ENCODE measurements at regions not wholly inside any gene's neighbourhood (a gene's known extent, or its start where the extent isn't known, plus 50 kb on each side); places are given as distances from the start of the nearest gene placed in this dataset.

DNA sequence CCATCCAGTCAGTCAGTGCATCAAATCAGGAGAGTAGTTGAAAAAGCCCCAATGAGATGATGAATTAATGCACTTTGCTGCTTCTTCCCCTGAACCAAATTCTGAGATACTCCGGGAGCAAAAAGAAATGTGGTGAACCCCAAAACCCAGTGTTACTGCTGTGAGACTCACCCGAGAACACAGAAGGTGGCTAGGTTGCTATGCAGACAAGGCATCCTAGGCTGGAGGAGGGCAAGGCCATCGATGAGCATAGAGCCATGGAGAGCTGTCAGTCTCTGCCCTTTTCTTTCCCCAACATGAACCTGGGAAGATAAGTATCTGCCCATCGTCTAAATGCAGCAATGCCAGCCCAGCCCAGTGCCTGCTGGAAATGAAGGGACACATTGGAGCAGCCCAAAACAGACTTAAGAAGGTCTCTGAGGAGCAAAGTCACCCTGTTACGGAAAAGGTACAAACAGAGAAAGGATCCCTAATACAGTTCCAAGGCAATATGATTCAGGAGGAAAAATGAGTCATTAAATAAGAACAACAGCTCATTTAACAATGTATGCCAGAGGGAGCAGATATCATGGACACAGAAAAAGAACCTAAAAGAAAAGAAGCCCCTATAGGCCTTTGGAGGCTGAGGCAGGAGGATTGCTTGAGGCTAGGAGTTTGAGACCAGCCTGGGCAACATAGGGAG lies 272.0 kb downstream of the FOXO1 start:
- 97% methylated on average over 4 of the region's 5 CpGs for WGBS
- no peak for DNase-seq
- Histone ChIP-seq H3K9ac (ENCODE audit: low read length) (no peak overlapping the region), H3K79me1 (replicated peaks; ENCODE audit: low read length, poor library complexity, severe bottlenecking) (no peaks in the 10 kb centered on the region), H3K14ac (ENCODE audit: low read length in 2 of 2) (no peak overlapping the region), H2BK120ac (ENCODE audit: low read depth, low read length) (no peak overlapping the region), H3K18ac (ENCODE audit: low read depth in 1 of 2, low read length in 2 of 2) (no peak overlapping the region), H4K91ac (ENCODE audit: low read length) (no peak overlapping the region), H2AK5ac (ENCODE audit: low read length, severe bottlenecking) (no peak overlapping the region), H3K4me3 (ENCODE audit: insufficient read depth in 1 of 2, low read depth in 1 of 2, low read length in 2 of 2) (no peak overlapping the region), H3K4me1 (ENCODE audit: control insufficient read depth, insufficient read depth, low read depth, low read length) (no peaks in the 10 kb centered on the region), H3K27ac (ENCODE audit: low read length, poor library complexity, severe bottlenecking) (no peak overlapping the region), H3K27me3 (ENCODE audit: control insufficient read depth in 1 of 2, insufficient read depth in 1 of 2, low read length in 2 of 2) (no peaks in the 10 kb centered on the region), H2AFZ (ENCODE audit: low read depth, low read length) (no peak overlapping the region), H3K4me2 (ENCODE audit: low read length, poor library complexity, severe bottlenecking) (no peak overlapping the region), H3K4ac (ENCODE audit: low read depth in 1 of 2, low read length in 2 of 2) (no peak overlapping the region), H2BK5ac (ENCODE audit: low read depth, low read length, poor library complexity, severe bottlenecking) (no peak overlapping the region), H3K23ac (ENCODE audit: low read length in 2 of 2) (no peak overlapping the region), H4K8ac (ENCODE audit: low read length) (no peak overlapping the region), H2BK15ac (ENCODE audit: low read depth, poor library complexity, severe bottlenecking) (no peak overlapping the region), H3K9me3 (ENCODE audit: control insufficient read depth, low read length) (no peaks in the 10 kb centered on the region), H3K36me3 (ENCODE audit: control insufficient read depth in 1 of 2, insufficient read depth in 2 of 2, low read depth in 1 of 2, low read length in 2 of 2) (no peaks in the 10 kb centered on the region), H2BK12ac (ENCODE audit: low read length in 2 of 2) (no peak overlapping the region)

DNA sequence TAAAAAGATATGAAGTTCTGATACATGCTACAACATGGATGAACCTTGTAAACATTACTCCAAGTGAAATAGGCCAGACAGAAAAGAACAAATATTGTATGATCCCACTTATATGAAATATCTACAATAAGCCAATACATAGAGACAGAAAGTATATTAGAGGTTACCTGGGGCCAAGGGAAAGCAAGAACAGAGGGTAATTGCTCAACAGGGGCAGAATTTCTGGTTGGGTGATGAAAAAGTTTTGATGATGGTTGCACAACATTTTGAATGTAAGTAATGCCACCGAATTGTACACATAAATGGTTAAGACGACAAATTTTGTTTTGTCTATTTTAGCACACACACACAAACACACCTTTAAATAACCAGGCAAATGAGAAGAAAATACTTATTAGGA lies 268.4 kb downstream of the FOXO1 start:
- Histone ChIP-seq H3K27ac (ENCODE audit: low read length, poor library complexity, severe bottlenecking) (no peak overlapping the region), H2BK5ac (ENCODE audit: low read depth, low read length, poor library complexity, severe bottlenecking) (no peak overlapping the region), H3K9ac (ENCODE audit: low read length) (no peak overlapping the region), H3K9me3 (ENCODE audit: control insufficient read depth, low read length) (no peaks in the 10 kb centered on the region), H4K91ac (ENCODE audit: low read length) (no peak overlapping the region), H2AK5ac (ENCODE audit: low read length, severe bottlenecking) (no peak overlapping the region), H3K4me1 (ENCODE audit: control insufficient read depth, insufficient read depth, low read depth, low read length) (peaks cover 5% of the 10 kb centered on the region), H3K14ac (ENCODE audit: low read length in 2 of 2) (no peak overlapping the region), H3K4me2 (ENCODE audit: low read length, poor library complexity, severe bottlenecking) (no peak overlapping the region), H3K4ac (ENCODE audit: low read depth in 1 of 2, low read length in 2 of 2) (no peak overlapping the region), H3K18ac (ENCODE audit: low read depth in 1 of 2, low read length in 2 of 2) (no peak overlapping the region), H3K4me3 (ENCODE audit: insufficient read depth in 1 of 2, low read depth in 1 of 2, low read length in 2 of 2) (no peak overlapping the region), H2BK12ac (ENCODE audit: low read length in 2 of 2) (no peak overlapping the region), H2BK120ac (ENCODE audit: low read depth, low read length) (no peak overlapping the region), H4K8ac (ENCODE audit: low read length) (no peak overlapping the region), H3K27me3 (ENCODE audit: control insufficient read depth in 1 of 2, insufficient read depth in 1 of 2, low read length in 2 of 2) (no peaks in the 10 kb centered on the region), H3K79me1 (replicated peaks; ENCODE audit: low read length, poor library complexity, severe bottlenecking) (no peaks in the 10 kb centered on the region), H2BK15ac (ENCODE audit: low read depth, poor library complexity, severe bottlenecking) (no peak overlapping the region), H3K23ac (ENCODE audit: low read length in 2 of 2) (no peak overlapping the region), H2AFZ (ENCODE audit: low read depth, low read length) (no peak overlapping the region), H3K36me3 (ENCODE audit: control insufficient read depth in 1 of 2, insufficient read depth in 2 of 2, low read depth in 1 of 2, low read length in 2 of 2) (no peaks in the 10 kb centered on the region)
- no CpG with 5 or more reads among the region's 2 CpGs for WGBS
- no peak for DNase-seq

DNA sequence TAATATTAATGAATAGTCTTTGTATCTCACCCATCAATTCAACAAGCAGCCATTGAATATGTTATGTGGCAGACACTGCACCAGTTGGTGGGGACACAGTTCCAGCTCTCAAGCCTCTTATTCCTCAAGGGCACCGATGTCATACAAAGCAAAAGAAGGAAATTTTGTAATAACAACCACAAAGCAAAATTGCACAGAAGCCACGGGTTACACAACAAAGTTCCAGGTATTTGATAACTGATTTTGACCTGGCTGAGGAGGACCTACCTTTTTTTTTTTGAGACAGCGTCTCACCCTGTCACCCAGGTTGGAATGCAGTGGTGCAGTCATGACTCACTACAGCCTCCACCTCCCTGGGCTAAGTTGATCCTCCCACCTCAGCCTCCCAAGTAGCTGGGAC lies 266.7 kb downstream of the FOXO1 start:
- Histone ChIP-seq H3K27me3 (ENCODE audit: control insufficient read depth in 1 of 2, insufficient read depth in 1 of 2, low read length in 2 of 2) (no peaks in the 10 kb centered on the region), H2BK5ac (ENCODE audit: low read depth, low read length, poor library complexity, severe bottlenecking) (no peak overlapping the region), H3K36me3 (ENCODE audit: control insufficient read depth in 1 of 2, insufficient read depth in 2 of 2, low read depth in 1 of 2, low read length in 2 of 2) (no peaks in the 10 kb centered on the region), H4K91ac (ENCODE audit: low read length) (no peak overlapping the region), H2AK5ac (ENCODE audit: low read length, severe bottlenecking) (no peak overlapping the region), H3K18ac (ENCODE audit: low read depth in 1 of 2, low read length in 2 of 2) (no peak overlapping the region), H3K27ac (ENCODE audit: low read length, poor library complexity, severe bottlenecking) (no peak overlapping the region), H2BK15ac (ENCODE audit: low read depth, poor library complexity, severe bottlenecking) (no peak overlapping the region), H3K79me1 (replicated peaks; ENCODE audit: low read length, poor library complexity, severe bottlenecking) (no peaks in the 10 kb centered on the region), H3K23ac (ENCODE audit: low read length in 2 of 2) (no peak overlapping the region), H3K4me3 (ENCODE audit: insufficient read depth in 1 of 2, low read depth in 1 of 2, low read length in 2 of 2) (no peak overlapping the region), H3K9ac (ENCODE audit: low read length) (no peak overlapping the region), H2BK12ac (ENCODE audit: low read length in 2 of 2) (no peak overlapping the region), H3K4ac (ENCODE audit: low read depth in 1 of 2, low read length in 2 of 2) (no peak overlapping the region), H3K9me3 (ENCODE audit: control insufficient read depth, low read length) (no peaks in the 10 kb centered on the region), H2BK120ac (ENCODE audit: low read depth, low read length) (no peak overlapping the region), H3K4me1 (ENCODE audit: control insufficient read depth, insufficient read depth, low read depth, low read length) (peaks cover 9% of the 10 kb centered on the region), H3K14ac (ENCODE audit: low read length in 2 of 2) (no peak overlapping the region), H3K4me2 (ENCODE audit: low read length, poor library complexity, severe bottlenecking) (no peak overlapping the region), H2AFZ (ENCODE audit: low read depth, low read length) (no peak overlapping the region), H4K8ac (ENCODE audit: low read length) (no peak overlapping the region)
- 93% methylated on average over 3 of the region's 3 CpGs for WGBS
- no peak for DNase-seq

DNA sequence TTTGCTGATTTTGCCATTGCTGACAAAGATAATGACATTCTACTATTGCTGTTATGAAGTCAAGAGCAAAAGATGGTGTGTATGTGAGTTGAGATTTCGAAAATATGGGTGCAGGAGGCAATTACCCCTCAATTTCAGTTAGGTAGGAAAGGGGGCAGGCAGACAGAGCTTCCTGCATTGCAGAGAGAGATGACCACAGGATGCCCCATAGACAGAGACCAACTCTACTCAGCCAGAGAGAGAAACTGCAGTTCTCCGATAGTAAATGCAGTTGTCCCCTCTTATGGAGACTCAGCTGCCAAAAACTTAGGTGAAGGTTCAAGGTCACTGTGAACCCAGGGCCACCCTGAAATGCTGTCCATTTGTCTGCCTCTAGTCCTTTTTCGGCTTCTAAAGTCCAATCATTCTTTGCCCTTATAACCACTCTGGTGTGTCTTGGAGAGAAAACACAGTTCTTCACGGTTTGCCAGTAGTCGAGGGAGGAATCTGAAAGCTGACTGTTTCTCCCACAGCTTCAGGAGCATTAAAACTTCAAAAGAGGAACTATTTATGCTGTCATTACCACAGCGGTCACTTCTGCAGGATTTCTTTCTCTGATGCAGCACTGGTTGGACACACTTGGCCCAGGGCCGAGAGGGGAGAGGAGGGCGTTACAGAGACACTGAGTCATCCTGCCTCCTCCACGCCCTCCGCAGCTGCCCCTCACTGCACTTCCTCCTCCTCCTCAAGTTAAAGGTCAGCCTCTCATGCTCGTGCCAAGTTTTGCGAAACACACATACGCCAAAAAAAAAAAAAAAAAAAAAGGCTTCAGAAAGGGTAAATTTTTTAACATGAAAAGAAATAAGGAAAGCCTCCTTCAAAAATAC lies 264.3 kb downstream of the FOXO1 start:
- no peak overlapping the region for H2AFZ ChIP-seq (ENCODE audit: low read depth, low read length)
- peak; percentile 96 for DNase-seq
- H2BK5ac ChIP-seq (ENCODE audit: low read depth, low read length, poor library complexity, severe bottlenecking): no peak overlapping the region
- H2AK5ac ChIP-seq (ENCODE audit: low read length, severe bottlenecking): no peak overlapping the region
- H3K18ac ChIP-seq (ENCODE audit: low read depth in 1 of 2, low read length in 2 of 2): peak overlapping the region; percentile 37 to 51
- H3K4me1 ChIP-seq (ENCODE audit: control insufficient read depth, insufficient read depth, low read depth, low read length): peaks cover 9% of the 10 kb centered on the region
- no peak overlapping the region for H3K23ac ChIP-seq (ENCODE audit: low read length in 2 of 2)
- H3K27me3 ChIP-seq (ENCODE audit: control insufficient read depth in 1 of 2, insufficient read depth in 1 of 2, low read length in 2 of 2): no peaks in the 10 kb centered on the region
- 21% methylated on average over 7 of the region's 13 CpGs for WGBS
- H2BK15ac ChIP-seq (ENCODE audit: low read depth, poor library complexity, severe bottlenecking): no peak overlapping the region
- no peaks in the 10 kb centered on the region for H3K36me3 ChIP-seq (ENCODE audit: control insufficient read depth in 1 of 2, insufficient read depth in 2 of 2, low read depth in 1 of 2, low read length in 2 of 2)
- H4K8ac ChIP-seq (ENCODE audit: low read length): no peak overlapping the region
- H3K14ac ChIP-seq (ENCODE audit: low read length in 2 of 2): no peak overlapping the region
- no peak overlapping the region for H2BK120ac ChIP-seq (ENCODE audit: low read depth, low read length)
- H3K27ac ChIP-seq (ENCODE audit: low read length, poor library complexity, severe bottlenecking): peak overlapping the region; percentile 70
- H4K91ac ChIP-seq (ENCODE audit: low read length): no peak overlapping the region
- H3K9ac ChIP-seq (ENCODE audit: low read length): peak overlapping the region; percentile 75
- H3K4ac ChIP-seq (ENCODE audit: low read depth in 1 of 2, low read length in 2 of 2): no peak overlapping the region
- H3K4me2 ChIP-seq (ENCODE audit: low read length, poor library complexity, severe bottlenecking): peak overlapping the region; percentile 32
- no peaks in the 10 kb centered on the region for H3K79me1 ChIP-seq (replicated peaks; ENCODE audit: low read length, poor library complexity, severe bottlenecking)
- H3K4me3 ChIP-seq (ENCODE audit: insufficient read depth in 1 of 2, low read depth in 1 of 2, low read length in 2 of 2): peak overlapping the region in 1 of 2 experiments; percentile 51
- no peaks in the 10 kb centered on the region for H3K9me3 ChIP-seq (ENCODE audit: control insufficient read depth, low read length)
- no peak overlapping the region for H2BK12ac ChIP-seq (ENCODE audit: low read length in 2 of 2)
